ENCODE measurements at regions not wholly inside any gene's neighbourhood (a gene's known extent, or its start where the extent isn't known, plus 50 kb on each side); places are given as distances from the start of the nearest gene placed in this dataset.

DNA sequence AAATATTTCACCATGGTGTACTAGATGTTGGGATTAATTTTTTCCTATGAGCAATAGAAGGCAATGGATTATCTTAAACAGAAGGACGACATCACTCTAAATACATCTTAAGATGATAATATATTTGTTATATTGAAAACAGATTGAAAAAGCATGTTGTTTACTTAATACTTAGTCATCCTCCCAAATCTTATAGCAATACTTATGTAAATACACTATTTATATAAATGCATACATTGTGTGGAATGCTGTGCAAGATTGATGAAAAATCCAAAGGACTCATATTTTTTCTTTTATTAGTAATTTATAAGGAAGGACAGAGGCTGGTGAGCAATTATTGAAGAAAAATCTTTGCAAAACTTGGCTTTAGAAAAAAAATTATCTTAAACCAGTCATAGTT is 593.5 kb downstream of the MMUT start:
- TF ChIP-seq, protein P1, sequence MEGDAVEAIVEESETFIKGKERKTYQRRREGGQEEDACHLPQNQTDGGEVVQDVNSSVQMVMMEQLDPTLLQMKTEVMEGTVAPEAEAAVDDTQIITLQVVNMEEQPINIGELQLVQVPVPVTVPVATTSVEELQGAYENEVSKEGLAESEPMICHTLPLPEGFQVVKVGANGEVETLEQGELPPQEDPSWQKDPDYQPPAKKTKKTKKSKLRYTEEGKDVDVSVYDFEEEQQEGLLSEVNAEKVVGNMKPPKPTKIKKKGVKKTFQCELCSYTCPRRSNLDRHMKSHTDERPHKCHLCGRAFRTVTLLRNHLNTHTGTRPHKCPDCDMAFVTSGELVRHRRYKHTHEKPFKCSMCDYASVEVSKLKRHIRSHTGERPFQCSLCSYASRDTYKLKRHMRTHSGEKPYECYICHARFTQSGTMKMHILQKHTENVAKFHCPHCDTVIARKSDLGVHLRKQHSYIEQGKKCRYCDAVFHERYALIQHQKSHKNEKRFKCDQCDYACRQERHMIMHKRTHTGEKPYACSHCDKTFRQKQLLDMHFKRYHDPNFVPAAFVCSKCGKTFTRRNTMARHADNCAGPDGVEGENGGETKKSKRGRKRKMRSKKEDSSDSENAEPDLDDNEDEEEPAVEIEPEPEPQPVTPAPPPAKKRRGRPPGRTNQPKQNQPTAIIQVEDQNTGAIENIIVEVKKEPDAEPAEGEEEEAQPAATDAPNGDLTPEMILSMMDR (IDR thresholded peaks at IDR 0.05; ENCODE audit: low read length) = no peak
- no peak for TF ChIP-seq EZH2 (IDR thresholded peaks at IDR 0.05; ENCODE audit: borderline replicate concordance, low read length)

Measured in OCI-LY1 (cell line).